Suprapubic skin (tissue), 4 donors: ENCODE measurements at regions not wholly inside any gene's neighbourhood (a gene's known extent, or its start where the extent isn't known, plus 50 kb on each side); places are given as distances from the start of the nearest gene placed in this dataset.

ENCODE experiments used
- DNase-seq, 2 donors: peaks; one replicate each; pipeline ENCODE4 v3.0.0-alpha.2; 2019; ENCODE audit warnings: low spot score in 2 of 2
- H3K27ac ChIP-seq: fragments of 200-600 bp; sonication (generic); one replicate; pipeline ENCODE4 v1.5.1; 2019
- H3K27me3 ChIP-seq: fragments of 200-600 bp; sonication (generic); one replicate; pipeline ENCODE4 v1.5.1; 2019
- H3K36me3 ChIP-seq: fragments of 200-600 bp; sonication (generic); one replicate; pipeline ENCODE4 v1.5.1; 2019
- H3K4me1 ChIP-seq: fragments of 200-600 bp; sonication (generic); one replicate; pipeline ENCODE4 v1.5.1; 2019
- H3K4me3 ChIP-seq: fragments of 200-600 bp; sonication (generic); one replicate; pipeline ENCODE4 v1.5.1; 2019; ENCODE audit warnings: mild to moderate bottlenecking
- H3K9me3 ChIP-seq: fragments of 200-600 bp; sonication (generic); one replicate; pipeline ENCODE4 v1.5.1; 2019
- EP300 ChIP-seq: sonication (generic); formaldehyde crosslinking; IDR thresholded peaks from one replicate; pipeline ENCODE4 v1.6.1; 2017; ENCODE audit warnings: antibody characterized with exemption
- POLR2A ChIP-seq, 2 donors: fragments of 450-650 bp; IDR thresholded peaks; one replicate each; pipeline ENCODE4 v1.6.1; 2017; ENCODE audit warnings: antibody characterized with exemption in 2 of 2, mild to moderate bottlenecking in 2 of 2, moderate library complexity in 2 of 2
- POLR2AphosphoS5 ChIP-seq, 3 donors: sonication (generic); formaldehyde crosslinking; IDR thresholded peaks; one replicate each; pipeline ENCODE4 v1.6.1; 2017; ENCODE audit warnings: antibody characterized with exemption in 3 of 3
- WGBS: methylation state at CpG from one replicate; pipeline ENCODE4 v1.1.5; 2018; 5-methylcytosine and 5-hydroxymethylcytosine counted together
- TF ChIP-seq, protein P1 (sequence below), 2 donors: fragments of 200-600 bp in 1 of 2; fragments of 450-650 bp in 1 of 2; sonication (generic) in 1 of 2; IDR thresholded peaks; one replicate each; pipeline ENCODE4 v1.5.1; 2016 to 2019; ENCODE audit warnings: antibody characterized with exemption in 2 of 2, mild to moderate bottlenecking in 1 of 2, moderate library complexity in 1 of 2

DNA sequence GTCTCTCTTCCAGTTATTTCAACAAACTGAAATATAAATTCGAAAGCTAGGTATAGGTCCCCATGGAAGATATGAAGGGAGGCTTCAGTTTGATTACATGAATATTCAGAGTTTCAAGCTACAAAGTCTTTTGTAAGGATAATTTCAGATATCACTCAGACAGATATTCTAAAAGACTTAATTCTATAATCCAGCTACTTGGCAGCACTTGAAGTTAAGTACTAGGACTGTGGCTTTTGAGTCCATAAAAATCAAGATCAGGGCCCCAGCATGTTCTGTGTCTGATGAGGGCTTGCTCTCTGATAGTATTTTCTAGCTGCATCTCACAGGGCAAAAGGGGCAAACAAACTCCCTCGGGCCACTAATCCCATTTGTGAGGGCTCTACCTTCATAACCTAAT lies 160.6 kb upstream of the IRS2 start:
- Histone ChIP-seq H3K27me3 (no peaks in the 10 kb centered on the region), H3K27ac (no peak overlapping the region), H3K9me3 (no peaks in the 10 kb centered on the region), H3K4me3 (no peak overlapping the region), H3K4me1 (no peaks in the 10 kb centered on the region), H3K36me3 (no peaks in the 10 kb centered on the region)
- no peak for DNase-seq
- 84% methylated on average over 2 of the region's 2 CpGs for WGBS
- TF ChIP-seq, protein P1, sequence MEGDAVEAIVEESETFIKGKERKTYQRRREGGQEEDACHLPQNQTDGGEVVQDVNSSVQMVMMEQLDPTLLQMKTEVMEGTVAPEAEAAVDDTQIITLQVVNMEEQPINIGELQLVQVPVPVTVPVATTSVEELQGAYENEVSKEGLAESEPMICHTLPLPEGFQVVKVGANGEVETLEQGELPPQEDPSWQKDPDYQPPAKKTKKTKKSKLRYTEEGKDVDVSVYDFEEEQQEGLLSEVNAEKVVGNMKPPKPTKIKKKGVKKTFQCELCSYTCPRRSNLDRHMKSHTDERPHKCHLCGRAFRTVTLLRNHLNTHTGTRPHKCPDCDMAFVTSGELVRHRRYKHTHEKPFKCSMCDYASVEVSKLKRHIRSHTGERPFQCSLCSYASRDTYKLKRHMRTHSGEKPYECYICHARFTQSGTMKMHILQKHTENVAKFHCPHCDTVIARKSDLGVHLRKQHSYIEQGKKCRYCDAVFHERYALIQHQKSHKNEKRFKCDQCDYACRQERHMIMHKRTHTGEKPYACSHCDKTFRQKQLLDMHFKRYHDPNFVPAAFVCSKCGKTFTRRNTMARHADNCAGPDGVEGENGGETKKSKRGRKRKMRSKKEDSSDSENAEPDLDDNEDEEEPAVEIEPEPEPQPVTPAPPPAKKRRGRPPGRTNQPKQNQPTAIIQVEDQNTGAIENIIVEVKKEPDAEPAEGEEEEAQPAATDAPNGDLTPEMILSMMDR (IDR thresholded peaks at IDR 0.05): no peak
- TF ChIP-seq EP300 (no peak), POLR2AphosphoS5 (IDR thresholded peaks at IDR 0.05) (no peak), POLR2A (IDR thresholded peaks at IDR 0.05) (no peak)

DNA sequence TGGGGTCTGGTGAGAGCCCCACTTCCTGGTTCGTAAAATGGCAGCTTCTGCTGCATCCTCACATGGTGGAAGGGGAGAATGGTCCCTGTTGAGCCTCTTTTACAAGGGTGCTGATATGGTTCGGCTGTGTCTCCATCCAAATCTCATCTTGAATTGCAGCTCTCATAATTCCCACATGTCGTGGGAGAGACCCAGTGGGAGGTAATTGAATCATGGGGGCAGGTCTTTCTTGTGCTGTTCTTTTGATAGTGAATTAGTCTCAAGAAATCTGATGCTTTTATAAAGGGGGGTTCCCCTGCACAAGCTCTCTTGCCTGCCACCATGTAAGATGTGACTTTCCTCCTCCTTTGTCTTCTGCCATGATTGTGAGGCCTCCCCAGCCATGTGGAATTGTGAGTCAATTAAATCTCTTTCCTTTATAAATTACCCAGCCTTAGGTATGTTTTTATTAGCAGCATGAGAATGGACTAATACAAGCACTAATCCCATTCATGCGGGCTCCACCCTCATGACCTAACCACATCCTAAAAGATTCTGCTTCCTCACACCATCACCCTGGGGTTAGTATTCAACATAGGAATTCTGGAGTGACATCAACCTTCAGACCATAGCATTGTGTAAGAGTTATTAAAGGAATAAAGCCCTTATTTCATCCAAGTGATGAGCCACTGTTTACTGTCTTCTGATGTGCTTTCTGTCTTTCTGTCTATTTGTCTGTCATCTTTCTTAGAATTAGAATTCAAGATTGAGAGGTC lies 159.0 kb upstream of the IRS2 start:
- Histone ChIP-seq H3K27me3 (no peaks in the 10 kb centered on the region), H3K4me3 (no peak overlapping the region), H3K36me3 (no peaks in the 10 kb centered on the region), H3K27ac (no peak overlapping the region), H3K4me1 (no peaks in the 10 kb centered on the region), H3K9me3 (no peaks in the 10 kb centered on the region)
- DNase-seq: no peak
- 75% methylated on average over 4 of the region's 4 CpGs for WGBS
- TF ChIP-seq POLR2A (IDR thresholded peaks at IDR 0.05) (no peak), EP300 (no peak), POLR2AphosphoS5 (IDR thresholded peaks at IDR 0.05) (no peak)
- TF ChIP-seq, protein P1 (IDR thresholded peaks at IDR 0.05): no peak

DNA sequence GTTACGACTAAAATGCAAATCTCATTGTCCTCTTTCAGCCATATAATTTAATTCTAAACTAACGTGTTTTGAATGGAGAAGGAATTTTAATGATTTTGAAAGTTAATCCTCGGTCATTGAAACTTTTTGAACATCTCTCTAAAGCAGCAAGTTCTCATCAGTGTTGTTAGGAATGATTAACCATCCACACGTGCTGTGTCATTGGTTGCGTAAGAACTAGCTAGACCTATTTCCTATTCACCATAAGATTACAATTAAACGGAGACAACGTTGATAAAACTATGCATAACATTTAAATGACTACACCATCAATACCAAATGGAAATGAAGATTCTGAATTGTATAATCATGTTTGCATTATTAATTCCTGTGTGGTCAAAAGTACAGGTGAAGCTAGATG lies 155.6 kb upstream of the IRS2 start:
- WGBS: 59% methylated on average over 7 of the region's 7 CpGs
- Histone ChIP-seq H3K27ac (no peak overlapping the region), H3K9me3 (no peaks in the 10 kb centered on the region), H3K27me3 (no peaks in the 10 kb centered on the region), H3K36me3 (no peaks in the 10 kb centered on the region), H3K4me1 (no peaks in the 10 kb centered on the region), H3K4me3 (no peak overlapping the region)
- no peak for TF ChIP-seq POLR2AphosphoS5 (IDR thresholded peaks at IDR 0.05)
- TF ChIP-seq, protein P1 (IDR thresholded peaks at IDR 0.05): no peak
- TF ChIP-seq EP300: no peak
- TF ChIP-seq POLR2A (IDR thresholded peaks at IDR 0.05): no peak
- DNase-seq: no peak

DNA sequence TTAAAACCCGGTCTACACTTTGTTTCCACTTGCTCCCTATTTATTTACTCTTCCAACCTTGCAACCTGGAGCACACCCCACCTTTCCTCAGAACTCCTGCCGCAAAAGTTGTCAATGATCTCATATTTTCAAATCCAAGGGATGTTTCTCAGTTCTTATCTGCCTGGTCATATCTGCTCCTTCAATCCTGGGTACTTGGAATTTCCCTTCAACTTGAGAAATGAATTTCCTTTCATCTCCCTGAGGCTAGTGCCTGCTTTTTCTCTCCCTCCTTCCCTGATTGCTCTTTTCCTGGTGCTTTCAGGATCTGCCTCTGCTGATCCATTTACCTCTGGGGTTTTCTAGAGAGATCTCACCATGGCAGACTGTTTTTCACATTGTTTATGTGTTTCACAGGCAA lies 154.8 kb upstream of the IRS2 start:
- H3K27ac ChIP-seq: no peak overlapping the region
- H3K27me3 ChIP-seq: no peaks in the 10 kb centered on the region
- WGBS: 52% methylated on average over 2 of the region's 2 CpGs
- no peak overlapping the region for H3K4me3 ChIP-seq
- no peaks in the 10 kb centered on the region for H3K9me3 ChIP-seq
- H3K4me1 ChIP-seq: no peaks in the 10 kb centered on the region
- DNase-seq: no peak
- TF ChIP-seq EP300: no peak
- TF ChIP-seq POLR2AphosphoS5 (IDR thresholded peaks at IDR 0.05): no peak
- no peak for TF ChIP-seq POLR2A (IDR thresholded peaks at IDR 0.05)
- TF ChIP-seq, protein P1 (IDR thresholded peaks at IDR 0.05): no peak
- no peaks in the 10 kb centered on the region for H3K36me3 ChIP-seq

DNA sequence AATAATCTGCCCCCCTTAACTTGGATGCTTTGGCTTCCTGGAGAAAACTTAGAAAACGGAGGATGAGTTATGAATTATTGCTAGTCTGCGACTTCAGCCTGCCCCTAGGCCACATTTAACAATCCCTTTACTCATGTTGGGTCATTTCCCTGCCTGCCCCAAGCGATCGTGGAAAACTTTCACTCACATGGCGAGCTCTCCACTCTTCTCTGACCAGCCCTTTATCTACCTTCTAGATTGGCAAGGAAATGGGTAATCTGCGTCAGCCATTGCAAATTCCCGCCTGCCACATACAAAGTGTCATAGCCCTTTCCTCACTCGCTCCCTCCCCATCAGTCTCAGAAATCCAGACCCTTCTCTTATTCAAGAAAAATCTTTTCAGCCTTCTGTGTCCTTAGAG lies 154.3 kb upstream of the IRS2 start:
- Histone ChIP-seq H3K9me3 (no peaks in the 10 kb centered on the region), H3K27ac (no peak overlapping the region), H3K36me3 (no peaks in the 10 kb centered on the region), H3K27me3 (no peaks in the 10 kb centered on the region), H3K4me3 (no peak overlapping the region), H3K4me1 (no peaks in the 10 kb centered on the region)
- no peak for DNase-seq
- 88% methylated on average over 8 of the region's 8 CpGs for WGBS
- no peak for TF ChIP-seq POLR2A (IDR thresholded peaks at IDR 0.05)
- TF ChIP-seq POLR2AphosphoS5 (IDR thresholded peaks at IDR 0.05): no peak
- TF ChIP-seq, protein P1 (IDR thresholded peaks at IDR 0.05): no peak
- TF ChIP-seq EP300: no peak
